Peyer's patch (tissue), 4 donors: ENCODE measurements at regions not wholly inside any gene's neighbourhood (a gene's known extent, or its start where the extent isn't known, plus 50 kb on each side); places are given as distances from the start of the nearest gene placed in this dataset.

Source experiments
- CTCF ChIP-seq, 6 experiments: fragments of 450-650 bp in 4 of 6; fragments of 200-600 bp in 2 of 6; sonication (generic) in 1 of 6; IDR thresholded peaks; one replicate each; pipeline ENCODE4 v1.5.1; 2017 to 2019; ENCODE audit warnings: antibody characterized with exemption in 6 of 6, mild to moderate bottlenecking in 3 of 6, moderate library complexity in 1 of 6
- POLR2A ChIP-seq, 2 donors: fragments of 450-650 bp; IDR thresholded peaks; one replicate each; pipeline ENCODE4 v1.5.1; 2017; ENCODE audit warnings: antibody characterized with exemption in 2 of 2, mild to moderate bottlenecking in 2 of 2, moderate library complexity in 2 of 2

- TF ChIP-seq CTCF (IDR thresholded peaks at IDR 0.05): no peak
- TF ChIP-seq POLR2A (IDR thresholded peaks at IDR 0.05): no peak
Measured at GRCh38 chr2:54053830-54054229, 61.6 kb upstream of the ACYP2 start.
